Mammary epithelial cell (primary cell): ENCODE measurements at regions not wholly inside any gene's neighbourhood (a gene's known extent, or its start where the extent isn't known, plus 50 kb on each side); places are given as distances from the start of the nearest gene placed in this dataset.

Source experiments
- EZH2 ChIP-seq: IDR thresholded peaks from 2 replicates; pipeline ENCODE4 v1.6.1; 2012; ENCODE audit warnings: low read length, inconsistent platforms, borderline replicate concordance
- TF ChIP-seq, protein P1 (sequence below), 2 donors: IDR thresholded peaks in 1 of 2; conservative IDR thresholded peaks in 1 of 2; 2 replicates each; pipeline ENCODE4 v1.5.1; 2011 to 2012; ENCODE audit warnings: inconsistent platforms in 2 of 2, low read length in 2 of 2, mild to moderate bottlenecking in 2 of 2, control low read depth in 1 of 2, low read depth in 1 of 2; ENCODE audit not compliant: insufficient read depth in 1 of 2; ENCODE audit errors: extremely low read depth in 1 of 2

DNA sequence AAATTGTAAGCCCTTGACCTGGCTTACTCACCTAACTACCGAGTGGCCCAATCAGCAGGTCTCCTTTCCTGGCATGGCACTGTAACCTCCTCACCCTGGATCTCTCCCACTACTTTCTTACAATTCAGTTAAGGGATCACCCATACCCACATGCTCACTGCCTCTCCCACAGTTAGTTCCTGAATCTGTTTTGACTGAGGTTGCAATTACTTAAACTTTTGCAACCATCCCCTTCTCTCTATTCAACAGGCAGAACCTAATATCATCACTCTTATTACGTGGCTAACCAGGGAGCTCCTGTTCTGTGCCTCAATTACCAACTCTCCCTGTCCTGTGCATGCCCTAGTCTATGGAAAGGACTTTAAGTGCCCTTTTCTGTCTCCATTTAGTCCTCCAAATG is 84.2 kb upstream of the IKZF1 start:
- TF ChIP-seq, protein P1, sequence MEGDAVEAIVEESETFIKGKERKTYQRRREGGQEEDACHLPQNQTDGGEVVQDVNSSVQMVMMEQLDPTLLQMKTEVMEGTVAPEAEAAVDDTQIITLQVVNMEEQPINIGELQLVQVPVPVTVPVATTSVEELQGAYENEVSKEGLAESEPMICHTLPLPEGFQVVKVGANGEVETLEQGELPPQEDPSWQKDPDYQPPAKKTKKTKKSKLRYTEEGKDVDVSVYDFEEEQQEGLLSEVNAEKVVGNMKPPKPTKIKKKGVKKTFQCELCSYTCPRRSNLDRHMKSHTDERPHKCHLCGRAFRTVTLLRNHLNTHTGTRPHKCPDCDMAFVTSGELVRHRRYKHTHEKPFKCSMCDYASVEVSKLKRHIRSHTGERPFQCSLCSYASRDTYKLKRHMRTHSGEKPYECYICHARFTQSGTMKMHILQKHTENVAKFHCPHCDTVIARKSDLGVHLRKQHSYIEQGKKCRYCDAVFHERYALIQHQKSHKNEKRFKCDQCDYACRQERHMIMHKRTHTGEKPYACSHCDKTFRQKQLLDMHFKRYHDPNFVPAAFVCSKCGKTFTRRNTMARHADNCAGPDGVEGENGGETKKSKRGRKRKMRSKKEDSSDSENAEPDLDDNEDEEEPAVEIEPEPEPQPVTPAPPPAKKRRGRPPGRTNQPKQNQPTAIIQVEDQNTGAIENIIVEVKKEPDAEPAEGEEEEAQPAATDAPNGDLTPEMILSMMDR (conservative IDR thresholded peaks at IDR 0.05 in 1 of 2, IDR thresholded peaks at IDR 0.05 in 1 of 2; ENCODE audit: extremely low read depth in 1 of 2, insufficient read depth in 1 of 2, low read depth in 1 of 2, low read length in 2 of 2), result no peak
- TF ChIP-seq EZH2, result no peak
